Liver (tissue), 8 donors: ENCODE measurements at regions not wholly inside any gene's neighbourhood (a gene's known extent, or its start where the extent isn't known, plus 50 kb on each side); places are given as distances from the start of the nearest gene placed in this dataset.
A peak's percentile ranks its signal among the peaks of the same experiment; 100 is the strongest.

Experiments used
- DNase-seq: peaks from one replicate; pipeline ENCODE4 v3.0.0-alpha.2; 2017; ENCODE audit warnings: low spot score
- H3K27ac ChIP-seq, 2 donors: one replicate each; pipeline ENCODE4 v1.7.0; 2013; ENCODE audit warnings: inconsistent platforms in 2 of 2, low read length in 2 of 2, control low read depth in 1 of 2, low read depth in 1 of 2, mild to moderate bottlenecking in 1 of 2
- H3K27me3 ChIP-seq, 4 donors: one replicate each; pipeline versions ENCODE4 v1.6.1 to v1.7.0; 2013; ENCODE audit warnings: low read length in 3 of 4, inconsistent platforms in 1 of 4, mild to moderate bottlenecking in 1 of 4, moderate library complexity in 1 of 4; ENCODE audit not compliant: control insufficient read depth in 4 of 4, insufficient read depth in 4 of 4
- H3K36me3 ChIP-seq, 4 donors: one replicate each; pipeline versions ENCODE4 v1.6.1 to v1.7.0; 2013; ENCODE audit warnings: low read length in 3 of 4, mild to moderate bottlenecking in 3 of 4, low read depth in 1 of 4, moderate library complexity in 1 of 4; ENCODE audit not compliant: control insufficient read depth in 4 of 4, insufficient read depth in 3 of 4
- H3K4me1 ChIP-seq, 4 donors: one replicate each; pipeline versions ENCODE4 v1.6.1 to v1.7.0; 2013; ENCODE audit warnings: low read length in 3 of 4, mild to moderate bottlenecking in 3 of 4, moderate library complexity in 1 of 4; ENCODE audit not compliant: control insufficient read depth in 4 of 4, insufficient read depth in 4 of 4
- H3K4me3 ChIP-seq, 3 donors: one replicate each; pipeline versions ENCODE4 v1.6.1 to v1.7.0; 2013; ENCODE audit warnings: low read length in 3 of 3, control low read depth in 1 of 3, low read depth in 1 of 3, mild to moderate bottlenecking in 1 of 3
- H3K9ac ChIP-seq, 2 donors: one replicate each; pipeline ENCODE4 v1.7.0; 2013; ENCODE audit warnings: low read length in 2 of 2, mild to moderate bottlenecking in 2 of 2, moderate library complexity in 2 of 2, control low read depth in 1 of 2, low read depth in 1 of 2
- H3K9me3 ChIP-seq, 4 donors: one replicate each; pipeline versions ENCODE4 v1.6.1 to v1.7.0; 2013; ENCODE audit warnings: low read length in 3 of 4; ENCODE audit not compliant: control insufficient read depth in 4 of 4
- EGR1 ChIP-seq, 2 donors: IDR thresholded peaks; 2 replicates each; pipeline ENCODE4 v1.6.1; 2016 to 2018; ENCODE audit warnings: antibody characterized with exemption in 2 of 2, low read depth in 2 of 2
- FOXA2 ChIP-seq: IDR thresholded peaks from 2 replicates; pipeline ENCODE4 v1.6.1; 2016; ENCODE audit warnings: antibody characterized with exemption
- GABPA ChIP-seq, 2 donors: IDR thresholded peaks in 1 of 2; conservative IDR thresholded peaks in 1 of 2; 2 replicates each; pipeline ENCODE4 v1.6.1; 2016; ENCODE audit warnings: antibody characterized with exemption in 2 of 2, mild to moderate bottlenecking in 1 of 2, moderate library complexity in 1 of 2
- HNF4A ChIP-seq, 2 donors: conservative IDR thresholded peaks; 2 replicates each; pipeline ENCODE4 v1.6.1; 2016; ENCODE audit warnings: antibody characterized with exemption in 2 of 2, mild to moderate bottlenecking in 2 of 2
- JUND ChIP-seq, 2 donors: IDR thresholded peaks; 2 replicates each; pipeline ENCODE4 v1.6.1; 2016; ENCODE audit warnings: antibody characterized with exemption in 2 of 2
- NR2F2 ChIP-seq: IDR thresholded peaks from 2 replicates; pipeline ENCODE4 v1.6.1; 2016; ENCODE audit warnings: antibody characterized with exemption
- RAD21 ChIP-seq, 2 donors: IDR thresholded peaks; 2 replicates each; pipeline ENCODE4 v1.6.1; 2016; ENCODE audit warnings: antibody characterized with exemption in 2 of 2, mild to moderate bottlenecking in 2 of 2
- REST ChIP-seq: IDR thresholded peaks from 2 replicates; pipeline ENCODE4 v1.6.1; 2016; ENCODE audit warnings: antibody characterized with exemption, mild to moderate bottlenecking
- RXRA ChIP-seq, 2 donors: IDR thresholded peaks; 2 replicates each; pipeline ENCODE4 v1.6.1; 2017 to 2018; ENCODE audit warnings: antibody characterized with exemption in 2 of 2, mild to moderate bottlenecking in 1 of 2
- SP1 ChIP-seq: IDR thresholded peaks from 2 replicates; pipeline ENCODE4 v1.6.1; 2018; ENCODE audit warnings: antibody characterized with exemption, mild to moderate bottlenecking
- TAF1 ChIP-seq: conservative IDR thresholded peaks from 2 replicates; pipeline ENCODE4 v1.6.1; 2016; ENCODE audit warnings: antibody characterized with exemption, mild to moderate bottlenecking
- YY1 ChIP-seq: IDR thresholded peaks from 2 replicates; pipeline ENCODE4 v1.6.1; 2016; ENCODE audit warnings: antibody characterized with exemption, mild to moderate bottlenecking
- WGBS: extraction: QIAGEN DNeasy Blood & Tissue Kit; methylation state at CpG from one replicate; pipeline ENCODE4 v1.1.7; 2013; 5-methylcytosine and 5-hydroxymethylcytosine counted together
- TF ChIP-seq, protein P1 (sequence below): IDR thresholded peaks from 2 replicates; pipeline ENCODE4 v1.6.1; 2016; ENCODE audit warnings: antibody characterized with exemption
- TF ChIP-seq, protein P2 (sequence below): fragments of 150-350 bp; IDR thresholded peaks from 2 replicates; pipeline ENCODE4 v1.5.1; 2017; ENCODE audit warnings: improper control_type of control experiment, low read depth, low read length; ENCODE audit not compliant: missing input control
- TF ChIP-seq, protein P3 (sequence below): IDR thresholded peaks from 2 replicates; pipeline ENCODE4 v1.6.1; 2016; ENCODE audit warnings: antibody characterized with exemption
- donor health status: healthy.
- donor health status: healthy.
- donor health status: healthy.
- donor health status: healthy.
- donor health status: healthy.

DNA sequence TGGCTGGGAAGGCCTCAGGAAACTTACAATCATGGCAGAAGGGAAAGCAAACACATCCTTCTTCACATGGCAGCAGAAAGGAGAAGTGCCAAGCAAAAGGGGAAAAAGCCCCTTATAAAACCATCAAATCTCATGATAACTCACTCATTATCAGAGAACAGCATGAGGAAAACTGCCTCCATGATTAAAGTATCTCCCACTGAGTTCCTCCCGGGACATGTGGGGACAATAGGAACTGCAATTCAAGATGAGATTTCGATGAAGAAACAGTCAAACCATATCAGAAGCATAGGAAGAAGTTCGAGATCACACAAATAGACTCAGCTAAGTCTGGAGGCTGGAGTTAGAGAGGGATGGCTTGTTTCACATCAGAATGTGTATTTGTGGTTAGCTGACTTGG is 869.4 kb upstream of the PHF14 start (continued):
- TF ChIP-seq, protein P1, sequence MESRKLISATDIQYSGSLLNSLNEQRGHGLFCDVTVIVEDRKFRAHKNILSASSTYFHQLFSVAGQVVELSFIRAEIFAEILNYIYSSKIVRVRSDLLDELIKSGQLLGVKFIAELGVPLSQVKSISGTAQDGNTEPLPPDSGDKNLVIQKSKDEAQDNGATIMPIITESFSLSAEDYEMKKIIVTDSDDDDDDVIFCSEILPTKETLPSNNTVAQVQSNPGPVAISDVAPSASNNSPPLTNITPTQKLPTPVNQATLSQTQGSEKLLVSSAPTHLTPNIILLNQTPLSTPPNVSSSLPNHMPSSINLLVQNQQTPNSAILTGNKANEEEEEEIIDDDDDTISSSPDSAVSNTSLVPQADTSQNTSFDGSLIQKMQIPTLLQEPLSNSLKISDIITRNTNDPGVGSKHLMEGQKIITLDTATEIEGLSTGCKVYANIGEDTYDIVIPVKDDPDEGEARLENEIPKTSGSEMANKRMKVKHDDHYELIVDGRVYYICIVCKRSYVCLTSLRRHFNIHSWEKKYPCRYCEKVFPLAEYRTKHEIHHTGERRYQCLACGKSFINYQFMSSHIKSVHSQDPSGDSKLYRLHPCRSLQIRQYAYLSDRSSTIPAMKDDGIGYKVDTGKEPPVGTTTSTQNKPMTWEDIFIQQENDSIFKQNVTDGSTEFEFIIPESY, result no peak
- no peak for TF ChIP-seq YY1
- TF ChIP-seq TAF1, result no peak

DNA sequence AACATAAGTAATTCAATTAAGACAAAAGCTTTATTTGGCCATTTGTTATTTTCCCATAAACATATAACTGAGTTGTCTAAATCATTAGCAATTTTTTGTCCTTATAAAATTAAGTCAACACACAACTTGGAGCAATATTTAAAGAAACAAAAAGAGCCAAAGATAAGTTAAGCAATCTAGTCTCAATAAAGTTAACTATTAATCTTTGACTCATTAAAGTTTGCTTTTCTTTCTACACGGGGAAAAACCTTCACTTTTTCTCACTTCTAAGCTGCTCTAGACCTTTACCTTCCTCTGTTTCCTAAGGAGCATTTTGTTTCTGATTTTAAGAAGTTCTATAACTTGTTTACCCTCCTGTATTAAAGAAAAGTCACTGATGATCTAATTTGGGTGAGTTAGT is 867.1 kb upstream of the PHF14 start:
- Histone ChIP-seq H3K9me3 (no peaks in the 10 kb centered on the region), H3K36me3 (no peaks in the 10 kb centered on the region), H3K27me3 (no peaks in the 10 kb centered on the region), H3K4me3 (no peak overlapping the region), H3K27ac (no peak overlapping the region), H3K9ac (peak overlapping the region in 1 of 2 donors; percentile 19), H3K4me1 (peaks cover 0 to 5% (median 3%) of the 10 kb centered on the region in 4 donors)
- DNase-seq, result no peak
- TF ChIP-seq, protein P2, sequence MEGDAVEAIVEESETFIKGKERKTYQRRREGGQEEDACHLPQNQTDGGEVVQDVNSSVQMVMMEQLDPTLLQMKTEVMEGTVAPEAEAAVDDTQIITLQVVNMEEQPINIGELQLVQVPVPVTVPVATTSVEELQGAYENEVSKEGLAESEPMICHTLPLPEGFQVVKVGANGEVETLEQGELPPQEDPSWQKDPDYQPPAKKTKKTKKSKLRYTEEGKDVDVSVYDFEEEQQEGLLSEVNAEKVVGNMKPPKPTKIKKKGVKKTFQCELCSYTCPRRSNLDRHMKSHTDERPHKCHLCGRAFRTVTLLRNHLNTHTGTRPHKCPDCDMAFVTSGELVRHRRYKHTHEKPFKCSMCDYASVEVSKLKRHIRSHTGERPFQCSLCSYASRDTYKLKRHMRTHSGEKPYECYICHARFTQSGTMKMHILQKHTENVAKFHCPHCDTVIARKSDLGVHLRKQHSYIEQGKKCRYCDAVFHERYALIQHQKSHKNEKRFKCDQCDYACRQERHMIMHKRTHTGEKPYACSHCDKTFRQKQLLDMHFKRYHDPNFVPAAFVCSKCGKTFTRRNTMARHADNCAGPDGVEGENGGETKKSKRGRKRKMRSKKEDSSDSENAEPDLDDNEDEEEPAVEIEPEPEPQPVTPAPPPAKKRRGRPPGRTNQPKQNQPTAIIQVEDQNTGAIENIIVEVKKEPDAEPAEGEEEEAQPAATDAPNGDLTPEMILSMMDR, result no peak
- TF ChIP-seq JUND (IDR thresholded peaks at IDR 0.05), result peak in 1 of 2 donors; percentile 22
- TF ChIP-seq HNF4A (conservative IDR thresholded peaks at IDR 0.05), result peak; percentile 24 to 26
- WGBS, result 25% methylated on average over 1 of the region's 1 CpG

DNA sequence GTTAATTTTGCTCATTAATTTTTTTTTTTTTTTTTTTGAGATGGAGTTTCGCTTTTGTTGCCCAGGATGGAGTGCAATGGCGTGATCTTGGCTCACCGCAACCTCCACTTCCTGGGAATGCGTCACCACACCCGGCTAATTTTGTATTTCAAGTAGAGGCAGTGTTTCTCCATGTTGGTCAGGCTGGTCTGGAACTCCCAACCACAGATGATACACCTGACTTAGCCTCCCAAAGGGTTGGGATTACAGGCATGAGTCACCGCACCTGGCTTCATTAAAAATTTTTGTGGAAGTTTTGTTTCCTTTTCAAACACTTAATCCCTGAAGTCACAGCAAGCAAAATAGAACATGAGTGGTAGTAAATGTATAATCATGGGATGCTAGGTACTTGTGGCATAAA is 857.2 kb upstream of the PHF14 start:
- no peaks in the 10 kb centered on the region for H3K27me3 ChIP-seq
- no peak overlapping the region for H3K27ac ChIP-seq
- TF ChIP-seq, protein P3, sequence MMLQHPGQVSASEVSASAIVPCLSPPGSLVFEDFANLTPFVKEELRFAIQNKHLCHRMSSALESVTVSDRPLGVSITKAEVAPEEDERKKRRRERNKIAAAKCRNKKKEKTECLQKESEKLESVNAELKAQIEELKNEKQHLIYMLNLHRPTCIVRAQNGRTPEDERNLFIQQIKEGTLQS, result no peak
- TF ChIP-seq SP1 (no peak), REST (no peak), NR2F2 (no peak), EGR1 (IDR thresholded peaks at IDR 0.05; ENCODE audit: low read depth in 2 of 2) (no peak), FOXA2 (no peak), JUND (IDR thresholded peaks at IDR 0.05) (no peak), HNF4A (conservative IDR thresholded peaks at IDR 0.05) (no peak), RXRA (IDR thresholded peaks at IDR 0.05) (no peak), GABPA (IDR thresholded peaks at IDR 0.05 in 1 of 2, conservative IDR thresholded peaks at IDR 0.05 in 1 of 2) (no peak), TAF1 (no peak), RAD21 (IDR thresholded peaks at IDR 0.05) (no peak)
- TF ChIP-seq, protein P2, result no peak
- 94% methylated on average over 6 of the region's 6 CpGs for WGBS
- H3K9me3 ChIP-seq, result no peaks in the 10 kb centered on the region
- H3K4me3 ChIP-seq, result no peak overlapping the region
- no peaks in the 10 kb centered on the region for H3K4me1 ChIP-seq
- H3K9ac ChIP-seq, result no peak overlapping the region
- DNase-seq, result no peak
- no peaks in the 10 kb centered on the region for H3K36me3 ChIP-seq
